T-helper 1 cell treated with Interleukin-12 subunit alpha and Interleukin-12 subunit beta and Interleukin-4 antibody, amounts not matched to agents 30 ng/mL and 1 ng/mL, for 36 hours (primary cell): ENCODE measurements at regions not wholly inside any gene's neighbourhood (a gene's known extent, or its start where the extent isn't known, plus 50 kb on each side); places are given as distances from the start of the nearest gene placed in this dataset.
"Not testable (repeated sequence)": the region's sequence is repeated elsewhere in the genome, so short reads cannot be mapped to it uniquely, and the experiment has no call there.

ENCODE experiments used
- intact Hi-C: fragments of 100-400 bp; cut with micrococcal nuclease; formaldehyde crosslinking; loops from one replicate; pipeline ENCODE4 v1.15.1; 2024

GRCh38 chr6:91961236-91961635 is 1374.4 kb upstream of the MAP3K7 start:
- intact Hi-C loops = no loop called here

- intact Hi-C loops = no loop called here
Measured at GRCh38 chr6:91941838-91942237, 1355.0 kb upstream of the MAP3K7 start.

- intact Hi-C loops = no loop called here
Measured at GRCh38 chr6:91940801-91941200, 1353.9 kb upstream of the MAP3K7 start.

- intact Hi-C loops = no loop called here
Measured at GRCh38 chr6:91926827-91927226, 1340.0 kb upstream of the MAP3K7 start.

GRCh38 chr6:91926361-91926760 is 1339.5 kb upstream of the MAP3K7 start:
- intact Hi-C loops = no loop called here

- intact Hi-C loops = no loop called here
Measured at GRCh38 chr6:91911945-91912344, 1325.1 kb upstream of the MAP3K7 start.

GRCh38 chr6:91904586-91905164 is 1317.8 kb upstream of the MAP3K7 start:
- intact Hi-C loops = no loop called here

GRCh38 chr6:91895599-91896285 is 1308.9 kb upstream of the MAP3K7 start:
- intact Hi-C loops = no loop called here

- intact Hi-C loops = no loop called here
Measured at GRCh38 chr6:91886183-91886795, 1299.4 kb upstream of the MAP3K7 start.

- intact Hi-C loops = not testable (repeated sequence)
Measured at GRCh38 chr6:91881791-91882190, 1294.9 kb upstream of the MAP3K7 start.

GRCh38 chr6:91879386-91879995 is 1292.6 kb upstream of the MAP3K7 start:
- intact Hi-C loops = no loop called here

GRCh38 chr6:91877994-91878393 is 1291.1 kb upstream of the MAP3K7 start:
- intact Hi-C loops = no loop called here

GRCh38 chr6:91874971-91875370 is 1288.1 kb upstream of the MAP3K7 start:
- intact Hi-C loops = no loop called here

- intact Hi-C loops = no loop called here
Measured at GRCh38 chr6:91868539-91869202, 1281.8 kb upstream of the MAP3K7 start.

GRCh38 chr6:91865889-91866288 is 1279.0 kb upstream of the MAP3K7 start:
- intact Hi-C loops = no loop called here

- intact Hi-C loops = no loop called here
Measured at GRCh38 chr6:91864911-91865310, 1278.0 kb upstream of the MAP3K7 start.

GRCh38 chr6:91860541-91861335 is 1273.9 kb upstream of the MAP3K7 start:
- intact Hi-C loops = no loop called here

- intact Hi-C loops = no loop called here
Measured at GRCh38 chr6:91852252-91852651, 1265.4 kb upstream of the MAP3K7 start.

GRCh38 chr6:91834813-91835212 is 1247.9 kb upstream of the MAP3K7 start:
- intact Hi-C loops = no loop called here

GRCh38 chr6:91827151-91827550 is 1240.3 kb upstream of the MAP3K7 start:
- intact Hi-C loops = no loop called here

- intact Hi-C loops = no loop called here
Measured at GRCh38 chr6:91826128-91826527, 1239.3 kb upstream of the MAP3K7 start.
